Fibroblast of pulmonary artery (primary cell): ENCODE measurements at regions not wholly inside any gene's neighbourhood (a gene's known extent, or its start where the extent isn't known, plus 50 kb on each side); places are given as distances from the start of the nearest gene placed in this dataset.

Experiments used
- DNase-seq: peaks from one replicate; pipeline ENCODE4 v3.0.0-alpha.2; 2010; ENCODE audit warnings: low read depth
- H3K4me3 ChIP-seq: replicated peaks from 2 replicates; pipeline ENCODE4 v1.5.1; 2011; ENCODE audit warnings: low read depth, mild to moderate bottlenecking, control low read depth, low read length, moderate library complexity
- CTCF ChIP-seq: IDR thresholded peaks from 2 replicates; pipeline ENCODE4 v1.5.1; 2011; ENCODE audit warnings: mild to moderate bottlenecking, control low read depth, low read length, inconsistent platforms; ENCODE audit errors: missing control alignments

GRCh38 chr7:10789170-10789569, 184.5 kb upstream of the PHF14 start:
- H3K4me3 ChIP-seq, result no peak overlapping the region
- no peak for TF ChIP-seq CTCF
- DNase-seq, result no peak

GRCh38 chr7:10790910-10791309, 182.8 kb upstream of the PHF14 start:
- no peak for DNase-seq
- no peak overlapping the region for H3K4me3 ChIP-seq
- no peak for TF ChIP-seq CTCF

- no peak for TF ChIP-seq CTCF
- no peak overlapping the region for H3K4me3 ChIP-seq
- DNase-seq, result no peak
These were observed 179.5 kb upstream of the PHF14 start for GRCh38 chr7:10793995-10794775.

- no peak overlapping the region for H3K4me3 ChIP-seq
- no peak for DNase-seq
- TF ChIP-seq CTCF, result no peak
These were observed 176.5 kb upstream of the PHF14 start for GRCh38 chr7:10797157-10797556.

GRCh38 chr7:10798044-10798443, 175.6 kb upstream of the PHF14 start:
- TF ChIP-seq CTCF, result no peak
- DNase-seq, result no peak

GRCh38 chr7:10799475-10799874, 174.2 kb upstream of the PHF14 start:
- DNase-seq, result no peak
- no peak overlapping the region for H3K4me3 ChIP-seq
- no peak for TF ChIP-seq CTCF

More at GRCh38 chr7:10798044-10798443, 175.6 kb upstream of the PHF14 start:
- H3K4me3 ChIP-seq, result no peak overlapping the region

- no peak overlapping the region for H3K4me3 ChIP-seq
- no peak for TF ChIP-seq CTCF
- DNase-seq, result no peak
These were observed 171.7 kb upstream of the PHF14 start for GRCh38 chr7:10802011-10802410.
